HFF-Myc (cell line): ENCODE measurements at regions not wholly inside any gene's neighbourhood (a gene's known extent, or its start where the extent isn't known, plus 50 kb on each side); places are given as distances from the start of the nearest gene placed in this dataset.

Experiments
- DNase-seq: peaks from one replicate; pipeline ENCODE4 v3.0.0-alpha.2; 2011; ENCODE audit warnings: low read depth; ENCODE audit errors: extremely low read depth
- H3K4me3 ChIP-seq: replicated peaks from 2 replicates; pipeline ENCODE4 v1.5.1; 2011; ENCODE audit warnings: low read depth, mild to moderate bottlenecking, control low read depth, low read length
- CTCF ChIP-seq: IDR thresholded peaks from 2 replicates; pipeline ENCODE4 v1.5.1; 2012; ENCODE audit warnings: mild to moderate bottlenecking, low read depth, low read length, control low read depth; ENCODE audit errors: missing control alignments

GRCh38 chr21:43306391-43306790 lies 120.5 kb downstream of the SIK1 start:
- no peak for TF ChIP-seq CTCF
- no peak overlapping the region for H3K4me3 ChIP-seq
- no peak for DNase-seq

- no peak overlapping the region for H3K4me3 ChIP-seq
- no peak for DNase-seq
- no peak for TF ChIP-seq CTCF
Measured at GRCh38 chr21:43305811-43306311, 121.1 kb downstream of the SIK1 start.

GRCh38 chr21:43305336-43305665 lies 121.6 kb downstream of the SIK1 start:
- H3K4me3 ChIP-seq, result no peak overlapping the region
- DNase-seq, result no peak
- TF ChIP-seq CTCF, result no peak

GRCh38 chr21:43304621-43305335 lies 122.2 kb downstream of the SIK1 start:
- no peak overlapping the region for H3K4me3 ChIP-seq
- no peak for DNase-seq
- TF ChIP-seq CTCF, result no peak

GRCh38 chr21:43304206-43304605 lies 122.7 kb downstream of the SIK1 start:
- no peak for DNase-seq
- no peak for TF ChIP-seq CTCF

GRCh38 chr21:43303275-43304178 lies 123.4 kb downstream of the SIK1 start:
- no peak for TF ChIP-seq CTCF
- no peak for DNase-seq
- H3K4me3 ChIP-seq, result no peak overlapping the region

More at GRCh38 chr21:43304206-43304605, 122.7 kb downstream of the SIK1 start:
- H3K4me3 ChIP-seq, result no peak overlapping the region
